ENCODE measurements at regions not wholly inside any gene's neighbourhood (a gene's known extent, or its start where the extent isn't known, plus 50 kb on each side); places are given as distances from the start of the nearest gene placed in this dataset.

- H3K4me1 ChIP-seq (ENCODE audit: insufficient read depth, low read length, poor library complexity, severe bottlenecking) = no peaks in the 10 kb centered on the region
- H3F3A ChIP-seq (ENCODE audit: low read depth) = no peaks in the 10 kb centered on the region
- no peaks in the 10 kb centered on the region for H4K20me1 ChIP-seq (ENCODE audit: insufficient read depth, low read length, poor library complexity, severe bottlenecking)
- no peaks in the 10 kb centered on the region for H3K36me3 ChIP-seq (ENCODE audit: insufficient read depth, low read length)
- H3K9me2 ChIP-seq (replicated peaks; ENCODE audit: low read depth, low read length) = no peaks in the 10 kb centered on the region
- no peaks in the 10 kb centered on the region for H3K9me3 ChIP-seq (ENCODE audit: insufficient read depth, low read depth, low read length)
- TF ChIP-seq CTCF (conservative IDR thresholded peaks at IDR 0.05; ENCODE audit: low read length) (no peak), EZH2phosphoT487 (IDR thresholded peaks at IDR 0.05; ENCODE audit: borderline replicate concordance) (no peak)
- H3K4me2 ChIP-seq (ENCODE audit: low read depth, low read length, poor library complexity, severe bottlenecking) = no peak overlapping the region
- H3K79me2 ChIP-seq (ENCODE audit: insufficient read depth, low read length) = no peaks in the 10 kb centered on the region
- no peak overlapping the region for H3K9ac ChIP-seq (ENCODE audit: low read depth, low read length, poor library complexity, severe bottlenecking)
- no peaks in the 10 kb centered on the region for H3K27me3 ChIP-seq (ENCODE audit: insufficient read depth, low read length, poor library complexity, severe bottlenecking)
- no peak overlapping the region for H2AFZ ChIP-seq (ENCODE audit: low read length)
- H3K4me3 ChIP-seq (ENCODE audit: low read length, poor library complexity, severe bottlenecking) = no peak overlapping the region
Observed at GRCh38 chr3:160069986-160070385, 81.4 kb downstream of the IL12A start.

GRCh38 chr3:160076519-160076918 is 87.9 kb downstream of the IL12A start:
- Histone ChIP-seq H3K4me3 (ENCODE audit: low read length, poor library complexity, severe bottlenecking) (no peak overlapping the region), H4K20me1 (ENCODE audit: insufficient read depth, low read length, poor library complexity, severe bottlenecking) (no peaks in the 10 kb centered on the region), H3K9me2 (replicated peaks; ENCODE audit: low read depth, low read length) (no peaks in the 10 kb centered on the region), H2AFZ (ENCODE audit: low read length) (no peak overlapping the region), H3K4me1 (ENCODE audit: insufficient read depth, low read length, poor library complexity, severe bottlenecking) (no peaks in the 10 kb centered on the region), H3K9me3 (ENCODE audit: insufficient read depth, low read depth, low read length) (no peaks in the 10 kb centered on the region), H3K36me3 (ENCODE audit: insufficient read depth, low read length) (no peaks in the 10 kb centered on the region), H3K9ac (ENCODE audit: low read depth, low read length, poor library complexity, severe bottlenecking) (no peak overlapping the region), H3K4me2 (ENCODE audit: low read depth, low read length, poor library complexity, severe bottlenecking) (no peak overlapping the region), H3K79me2 (ENCODE audit: insufficient read depth, low read length) (no peaks in the 10 kb centered on the region), H3K27me3 (ENCODE audit: insufficient read depth, low read length, poor library complexity, severe bottlenecking) (no peaks in the 10 kb centered on the region), H3F3A (ENCODE audit: low read depth) (no peaks in the 10 kb centered on the region)
- no peak for TF ChIP-seq CTCF (conservative IDR thresholded peaks at IDR 0.05; ENCODE audit: low read length)
- TF ChIP-seq EZH2phosphoT487 (IDR thresholded peaks at IDR 0.05; ENCODE audit: borderline replicate concordance) = no peak

GRCh38 chr3:160078533-160078932 is 89.9 kb downstream of the IL12A start:
- no peaks in the 10 kb centered on the region for H3K36me3 ChIP-seq (ENCODE audit: insufficient read depth, low read length)
- no peak overlapping the region for H3K4me3 ChIP-seq (ENCODE audit: low read length, poor library complexity, severe bottlenecking)
- no peak overlapping the region for H3K9ac ChIP-seq (ENCODE audit: low read depth, low read length, poor library complexity, severe bottlenecking)
- no peaks in the 10 kb centered on the region for H3K9me3 ChIP-seq (ENCODE audit: insufficient read depth, low read depth, low read length)
- H3K79me2 ChIP-seq (ENCODE audit: insufficient read depth, low read length) = no peaks in the 10 kb centered on the region
- no peaks in the 10 kb centered on the region for H4K20me1 ChIP-seq (ENCODE audit: insufficient read depth, low read length, poor library complexity, severe bottlenecking)
- no peaks in the 10 kb centered on the region for H3F3A ChIP-seq (ENCODE audit: low read depth)
- no peaks in the 10 kb centered on the region for H3K9me2 ChIP-seq (replicated peaks; ENCODE audit: low read depth, low read length)
- no peaks in the 10 kb centered on the region for H3K27me3 ChIP-seq (ENCODE audit: insufficient read depth, low read length, poor library complexity, severe bottlenecking)
- H2AFZ ChIP-seq (ENCODE audit: low read length) = no peak overlapping the region
- no peaks in the 10 kb centered on the region for H3K4me1 ChIP-seq (ENCODE audit: insufficient read depth, low read length, poor library complexity, severe bottlenecking)
- TF ChIP-seq EZH2phosphoT487 (IDR thresholded peaks at IDR 0.05; ENCODE audit: borderline replicate concordance) (no peak), CTCF (conservative IDR thresholded peaks at IDR 0.05; ENCODE audit: low read length) (no peak)
- H3K4me2 ChIP-seq (ENCODE audit: low read depth, low read length, poor library complexity, severe bottlenecking) = no peak overlapping the region

Data from Loucy (cell line).